Activated CD4-positive, alpha-beta T cell treated with anti-CD3 and anti-CD28 coated beads for 48 hours (primary cell): ENCODE measurements at regions not wholly inside any gene's neighbourhood (a gene's known extent, or its start where the extent isn't known, plus 50 kb on each side); places are given as distances from the start of the nearest gene placed in this dataset.
A peak's percentile ranks its signal among the peaks of the same experiment; 100 is the strongest.

Experiments used
- DNase-seq: peaks from one replicate; pipeline ENCODE4 v3.0.0-alpha.2; 2020

- no peak for DNase-seq
Measured at GRCh38 chr15:27702581-27702980, 396.5 kb downstream of the OCA2 start.

- DNase-seq, result no peak
Measured at GRCh38 chr15:27701956-27702355, 397.2 kb downstream of the OCA2 start.

- DNase-seq, result no peak
Measured at GRCh38 chr15:27701014-27701413, 398.1 kb downstream of the OCA2 start.

DNA sequence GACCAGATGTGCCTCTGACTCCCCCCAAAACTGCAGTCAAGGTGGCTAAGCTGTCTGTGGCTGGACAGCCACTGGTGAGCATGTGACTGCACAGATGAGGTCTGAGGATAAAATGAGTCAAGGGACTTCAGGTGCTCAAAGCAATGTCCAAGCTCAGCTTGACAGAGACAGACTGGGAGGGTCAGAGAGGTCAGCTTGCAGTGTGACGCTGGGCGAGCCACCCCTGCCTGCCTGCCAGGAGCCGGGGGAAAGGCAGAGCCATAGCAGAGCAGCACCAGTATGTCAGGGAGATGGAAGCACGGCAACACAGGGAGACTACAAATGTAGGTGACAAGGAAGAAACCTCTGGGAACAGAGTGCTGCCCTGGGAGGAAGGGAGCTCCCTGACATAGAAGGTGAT lies 399.4 kb downstream of the OCA2 start:
- no peak for DNase-seq

GRCh38 chr15:27696530-27696929 lies 402.6 kb downstream of the OCA2 start:
- no peak for DNase-seq

GRCh38 chr15:27695726-27696125 lies 403.4 kb downstream of the OCA2 start:
- no peak for DNase-seq

GRCh38 chr15:27694506-27695087 lies 404.5 kb downstream of the OCA2 start:
- DNase-seq, result no peak

DNA sequence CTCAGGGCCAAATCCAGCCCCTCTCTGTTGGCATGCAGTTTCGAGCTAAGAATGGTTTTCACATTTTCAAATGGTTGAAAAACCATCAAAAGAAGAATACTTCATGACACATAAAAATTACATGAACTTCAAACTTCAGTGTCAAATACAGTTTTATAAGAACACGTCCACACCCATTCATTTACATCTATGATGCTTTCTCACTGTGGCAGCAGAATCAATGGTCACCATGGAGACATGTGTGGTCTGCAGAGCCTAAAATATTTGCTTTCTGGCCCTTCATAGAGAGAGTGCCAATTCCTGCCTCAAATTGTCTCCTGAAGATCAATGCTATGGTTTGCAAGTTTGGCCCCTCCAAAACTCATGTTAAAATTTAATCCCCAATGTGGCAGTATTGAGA lies 405.8 kb downstream of the OCA2 start:
- no peak for DNase-seq

DNA sequence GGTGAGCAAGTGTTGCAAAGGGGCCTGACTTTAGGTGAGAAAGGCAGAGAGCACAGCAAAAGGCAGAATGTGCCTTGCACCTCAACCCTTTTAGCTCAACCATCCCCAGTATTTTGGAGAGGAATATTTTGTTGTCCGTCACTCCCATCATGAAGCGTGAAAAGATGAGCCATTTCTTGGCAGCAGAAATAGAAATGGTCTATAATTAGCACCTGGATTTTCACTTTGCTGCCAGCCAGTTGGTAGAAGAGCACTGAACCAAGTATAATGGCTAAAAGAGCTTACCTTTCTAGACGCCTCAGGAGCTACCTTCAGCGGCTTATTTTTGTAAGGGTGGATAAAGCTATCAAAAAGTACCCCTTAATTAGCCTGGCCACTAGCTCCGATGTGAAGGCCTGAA lies 406.7 kb downstream of the OCA2 start:
- DNase-seq, result no peak

DNA sequence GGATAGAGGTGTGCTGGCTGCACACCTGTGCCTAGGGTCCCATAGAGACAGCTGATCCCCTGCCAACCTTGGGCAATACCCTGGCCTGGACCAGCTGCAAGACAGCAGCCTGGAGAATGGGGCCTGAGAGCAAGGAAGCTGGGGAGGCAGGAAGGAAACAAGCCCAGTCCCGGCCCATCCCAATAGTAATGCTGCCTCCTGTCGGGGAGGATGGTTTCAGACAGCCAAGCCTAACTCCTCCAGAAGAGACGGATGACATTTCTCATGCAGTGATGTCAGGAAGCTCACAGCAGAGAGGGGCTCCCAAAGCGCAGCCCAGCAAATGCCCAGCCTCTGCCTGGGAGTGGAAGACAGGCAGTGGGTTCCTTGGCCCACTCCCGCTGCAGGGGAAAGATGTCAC lies 408.8 kb downstream of the OCA2 start:
- no peak for DNase-seq

GRCh38 chr15:27686971-27687370 lies 412.1 kb downstream of the OCA2 start:
- no peak for DNase-seq

DNA sequence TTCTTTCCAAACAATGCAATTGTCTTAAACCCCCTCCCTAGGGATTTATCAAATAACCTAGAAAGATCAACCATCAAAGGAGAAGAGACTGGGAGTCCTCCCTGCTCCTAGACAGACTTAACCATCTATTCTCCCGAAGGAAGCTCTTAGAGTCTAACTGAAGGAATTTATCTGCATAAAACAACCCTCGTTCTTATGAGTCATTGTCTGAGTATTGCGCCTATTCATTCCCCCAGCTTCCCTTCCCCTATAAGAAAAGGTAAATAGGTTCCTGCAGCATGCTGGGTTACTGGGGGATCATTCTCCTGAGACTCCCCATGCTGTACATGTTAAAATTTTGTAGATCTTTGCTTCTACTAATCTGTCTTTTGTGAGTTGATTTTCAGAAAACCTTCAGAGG lies 412.7 kb downstream of the OCA2 start:
- no peak for DNase-seq

DNA sequence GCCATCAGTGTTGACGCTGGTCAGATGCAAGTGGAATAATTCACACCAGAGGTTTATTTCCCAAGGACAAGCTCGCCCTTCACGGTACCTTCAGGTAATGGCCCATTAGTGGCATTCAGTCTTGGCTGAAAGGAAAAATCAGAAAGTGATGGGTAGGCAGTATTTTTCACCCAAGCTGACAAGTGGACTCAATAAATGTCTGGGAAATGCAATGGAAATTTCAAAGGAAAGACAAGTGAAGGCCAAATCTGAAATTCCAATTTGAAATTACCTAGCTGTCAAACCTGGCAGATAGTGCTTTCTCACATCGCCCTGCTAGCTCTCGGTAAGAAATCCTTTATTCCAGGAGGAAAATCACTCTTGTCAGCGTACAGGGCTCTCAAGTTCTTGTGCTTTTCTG lies 413.5 kb downstream of the OCA2 start:
- DNase-seq, result no peak

- DNase-seq, result no peak
Measured at GRCh38 chr15:27683121-27683520, 416.0 kb downstream of the OCA2 start.

DNA sequence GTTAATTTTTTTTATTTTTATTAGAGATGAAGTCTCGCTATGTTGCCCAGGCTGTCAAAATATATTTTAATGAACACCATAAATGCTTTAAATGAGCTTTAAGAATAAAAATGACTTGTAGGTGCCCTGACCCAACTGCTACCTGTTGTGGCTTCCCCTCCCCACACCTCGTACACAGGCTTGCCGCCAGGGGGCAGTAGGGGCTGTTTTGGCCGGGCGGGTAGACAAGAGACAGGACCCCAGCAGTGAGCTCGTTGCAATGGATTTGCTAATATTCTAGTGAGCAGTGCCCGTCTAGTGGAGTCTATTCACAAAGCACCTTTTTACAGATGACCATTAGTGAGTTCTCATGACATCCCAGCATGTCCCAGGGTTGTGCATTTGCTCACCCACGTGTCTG lies 418.1 kb downstream of the OCA2 start:
- peak; percentile 66 for DNase-seq

GRCh38 chr15:27679731-27680471 lies 419.2 kb downstream of the OCA2 start:
- DNase-seq, result no peak

DNA sequence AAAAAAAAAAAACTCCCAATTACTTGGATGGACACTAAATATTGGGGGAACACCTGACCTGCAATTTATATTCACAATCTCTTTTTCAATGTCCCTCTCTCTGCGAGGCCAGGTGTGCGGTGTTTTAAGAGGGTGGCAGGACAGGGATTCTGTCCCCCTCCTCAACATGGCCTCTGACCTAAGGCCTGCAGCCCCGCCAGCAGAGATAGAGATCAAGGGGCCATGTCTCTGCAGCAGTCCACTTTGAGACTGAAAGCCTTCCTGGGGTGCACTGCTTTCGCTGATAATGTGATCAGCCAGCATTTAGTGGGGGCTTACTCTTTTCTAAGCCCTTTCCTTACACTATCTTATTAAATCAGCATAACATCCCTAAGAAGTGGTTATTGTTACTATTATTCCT lies 419.9 kb downstream of the OCA2 start:
- DNase-seq, result no peak

- no peak for DNase-seq
Measured at GRCh38 chr15:27677951-27678350, 421.2 kb downstream of the OCA2 start.

DNA sequence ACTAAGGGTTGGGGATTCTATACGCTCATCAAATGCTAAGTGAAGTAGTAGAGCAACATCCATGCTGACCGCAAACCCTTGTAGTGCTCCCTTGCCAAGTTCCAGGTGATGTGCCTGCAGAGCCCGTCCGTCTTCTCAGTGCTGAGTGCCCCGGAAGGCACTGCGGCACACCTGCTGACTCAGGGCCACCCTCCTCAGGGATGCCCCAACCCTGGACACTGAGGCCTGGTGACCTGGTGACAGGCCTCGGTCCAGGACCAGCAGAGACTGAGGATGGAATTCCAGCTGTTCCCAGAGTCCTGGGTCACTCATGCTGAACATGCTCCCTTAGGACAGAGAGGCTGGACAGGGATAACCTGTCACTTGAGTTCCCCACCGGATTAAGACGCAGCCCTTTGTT lies 422.5 kb downstream of the OCA2 start:
- DNase-seq, result no peak

GRCh38 chr15:27675571-27675970 lies 423.5 kb downstream of the OCA2 start:
- DNase-seq, result no peak

DNA sequence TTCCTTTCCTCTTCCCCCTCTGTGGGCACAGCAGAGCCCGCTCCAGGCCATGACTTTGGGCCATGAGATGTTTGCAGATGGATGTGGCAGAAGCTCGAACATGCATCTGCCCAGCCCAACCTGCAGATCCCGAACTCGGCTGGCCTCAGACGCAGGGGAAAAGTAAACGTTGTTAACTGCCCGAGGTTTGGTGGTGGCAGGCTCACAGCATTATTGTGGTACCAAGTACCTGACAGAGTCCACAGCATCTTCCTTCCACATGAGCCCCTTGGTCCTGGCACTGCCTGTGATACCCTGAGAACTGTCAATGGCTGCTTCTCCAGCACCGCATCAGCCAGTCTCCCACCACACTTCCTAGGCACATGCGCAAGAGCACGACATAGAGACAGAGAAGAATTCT lies 424.3 kb downstream of the OCA2 start:
- no peak for DNase-seq

- no peak for DNase-seq
Measured at GRCh38 chr15:27673766-27674445, 425.2 kb downstream of the OCA2 start.

- DNase-seq, result no peak
Measured at GRCh38 chr15:27672537-27672936, 426.6 kb downstream of the OCA2 start.

GRCh38 chr15:27671819-27672437 lies 427.2 kb downstream of the OCA2 start:
- DNase-seq, result no peak
